ENCODE measurements at regions not wholly inside any gene's neighbourhood (a gene's known extent, or its start where the extent isn't known, plus 50 kb on each side); places are given as distances from the start of the nearest gene placed in this dataset.
A peak's percentile ranks its signal among the peaks of the same experiment; 100 is the strongest.
"Not testable (repeated sequence)": the region's sequence is repeated elsewhere in the genome, so short reads cannot be mapped to it uniquely, and the experiment has no call there.

- no peak for DNase-seq
Observed at GRCh38 chr5:153939101-153939500, 99.6 kb downstream of the FAM114A2 start.

- no peak for DNase-seq
Observed at GRCh38 chr5:153938191-153938842, 100.4 kb downstream of the FAM114A2 start.

- DNase-seq = no peak
Observed at GRCh38 chr5:153937661-153938060, 101.0 kb downstream of the FAM114A2 start.

- not testable (repeated sequence) for DNase-seq
Observed at GRCh38 chr5:153935151-153935550, 103.6 kb downstream of the FAM114A2 start.

- DNase-seq = no peak
Observed at GRCh38 chr5:153926201-153926600, 112.5 kb downstream of the FAM114A2 start.

- no peak for DNase-seq
Observed at GRCh38 chr5:153919161-153919560, 119.5 kb downstream of the FAM114A2 start.

- DNase-seq = no peak
Observed at GRCh38 chr5:153907170-153907775, 131.4 kb downstream of the FAM114A2 start.

GRCh38 chr5:153905219-153905618, 133.5 kb downstream of the FAM114A2 start:
- no peak for DNase-seq

- DNase-seq = no peak
Observed at GRCh38 chr5:153903321-153903720, 135.4 kb downstream of the FAM114A2 start.

- no peak for DNase-seq
Observed at GRCh38 chr5:153902016-153902415, 136.7 kb downstream of the FAM114A2 start.

GRCh38 chr5:153901449-153901848, 137.3 kb downstream of the FAM114A2 start:
- no peak for DNase-seq

- no peak for DNase-seq
Observed at GRCh38 chr5:153900703-153901395, 137.9 kb downstream of the FAM114A2 start.

GRCh38 chr5:153899746-153900145, 139.0 kb downstream of the FAM114A2 start:
- no peak for DNase-seq

- peak; percentile 21 for DNase-seq
Observed at GRCh38 chr5:153896701-153897100, 142.0 kb downstream of the FAM114A2 start.

GRCh38 chr5:153896117-153896516, 142.6 kb downstream of the FAM114A2 start:
- DNase-seq = no peak

- no peak for DNase-seq
Observed at GRCh38 chr5:153895266-153895665, 143.4 kb downstream of the FAM114A2 start.

- no peak for DNase-seq
Observed at GRCh38 chr5:153893817-153894216, 144.9 kb downstream of the FAM114A2 start.

- DNase-seq = no peak
Observed at GRCh38 chr5:153891394-153891793, 147.3 kb downstream of the FAM114A2 start.

- no peak for DNase-seq
Observed at GRCh38 chr5:153888781-153889180, 149.9 kb downstream of the FAM114A2 start.

GRCh38 chr5:153885141-153885540, 153.6 kb downstream of the FAM114A2 start:
- DNase-seq = no peak

- no peak for DNase-seq
Observed at GRCh38 chr5:153884612-153884957, 154.1 kb downstream of the FAM114A2 start.

GRCh38 chr5:153883854-153884611, 154.7 kb downstream of the FAM114A2 start:
- DNase-seq = no peak

GRCh38 chr5:153881687-153882086, 157.0 kb downstream of the FAM114A2 start:
- DNase-seq = no peak

- DNase-seq = no peak
Observed at GRCh38 chr5:153880106-153880505, 158.6 kb downstream of the FAM114A2 start.

Data from NCI-H1694 (cell line).